A549 (cell line): ENCODE measurements at regions not wholly inside any gene's neighbourhood (a gene's known extent, or its start where the extent isn't known, plus 50 kb on each side); places are given as distances from the start of the nearest gene placed in this dataset.
"Not testable (repeated sequence)": the region's sequence is repeated elsewhere in the genome, so short reads cannot be mapped to it uniquely, and the experiment has no call there.

Source experiments
- ATAC-seq, 2 experiments: fragments of 200-7000 bp in 1 of 2; fragments of >200 bp in 1 of 2; cut with Nextera tagmentation in 1 of 2; cut with Tn5 transposase in 1 of 2; 3 replicates each; pipeline versions ENCODE4 v1.8.0 to v1.9.1; 2018 to 2020; ENCODE audit warnings: mild to moderate bottlenecking in 1 of 2, moderate library complexity in 1 of 2
- CTCF ChIA-PET: fragments of 300-600 bp; sonication (Branson Sonifier 250); formaldehyde crosslinking; extraction: SDS; loops from one replicate; lab custom pipeline; 2021; ENCODE audit warnings: antibody characterized with exemption, inconsistent platforms; lab: Yijun Ruan, JAX
- POLR2A ChIA-PET: fragments of 350-600 bp; formaldehyde crosslinking; extraction: SDS; loops from one replicate; lab custom pipeline; 2021; ENCODE audit warnings: antibody characterized with exemption, inconsistent platforms; lab: Yijun Ruan, JAX
- DNase-seq, 2 experiments: peaks; one replicate each; pipeline versions ENCODE4 v3.0.0 to v3.0.0-alpha.2; 2011 to 2016; ENCODE audit warnings: low read depth in 1 of 2, low spot score in 1 of 2
- FAIRE-seq: peaks from 2 replicates; lab custom pipeline; 2011; peaks lifted over from hg19 to GRCh38; lab: Jason Lieb, UNC
- H3K27ac ChIP-seq, 2 experiments: fragments of >200 bp; sonication (Bioruptor Twin); formaldehyde crosslinking; 3 replicates each; pipeline ENCODE4 v1.5.1; 2016 to 2017
- H3K4me1 ChIP-seq: fragments of >200 bp; sonication (Bioruptor Twin); formaldehyde crosslinking; 3 replicates; pipeline ENCODE4 v1.6.1; 2016
- H3K4me2 ChIP-seq: fragments of >200 bp; sonication (Bioruptor Twin); formaldehyde crosslinking; 3 replicates; pipeline ENCODE4 v1.6.1; 2016
- H3K4me3 ChIP-seq: fragments of >200 bp; sonication (Bioruptor Twin); formaldehyde crosslinking; 3 replicates; pipeline ENCODE4 v1.5.1; 2016
- H3K9me3 ChIP-seq: fragments of >200 bp; sonication (Bioruptor Twin); formaldehyde crosslinking; 3 replicates; pipeline ENCODE4 v1.6.1; 2016
- ATOH8 ChIP-seq: fragments of 250-450 bp; sonication (Bioruptor Pico); IDR thresholded peaks from 2 replicates; pipeline ENCODE4 v1.5.0; 2020; ENCODE audit warnings: low read depth, mild to moderate bottlenecking, moderate library complexity
- BHLHE40 ChIP-seq: IDR thresholded peaks from 2 replicates; pipeline ENCODE4 v1.6.1; 2012; ENCODE audit warnings: low read depth, low read length, inconsistent platforms
- CBX2 ChIP-seq: fragments of 200-600 bp; sonication (generic); IDR thresholded peaks from 2 replicates; pipeline ENCODE4 v1.6.1; 2016; ENCODE audit warnings: low read depth, mild to moderate bottlenecking, borderline replicate concordance
- CEBPB ChIP-seq, 2 experiments: fragments of >200 bp in 1 of 2; sonication (Bioruptor Twin) in 1 of 2; formaldehyde crosslinking in 1 of 2; IDR thresholded peaks; 2 replicates each; pipeline ENCODE4 v1.6.1; 2012 to 2016
- CTCF ChIP-seq: fragments of >200 bp; sonication (Bioruptor Twin); formaldehyde crosslinking; IDR thresholded peaks from 3 replicates; pipeline ENCODE4 v1.5.1; 2016
- FOSB ChIP-seq: fragments of 250-450 bp; sonication (Bioruptor Pico); IDR thresholded peaks from 2 replicates; pipeline ENCODE4 v1.5.0; 2020; ENCODE audit warnings: mild to moderate bottlenecking, moderate library complexity
- FOSL2 ChIP-seq, 2 experiments: fragments of 450-650 bp in 1 of 2; fragments of >200 bp in 1 of 2; sonication (Bioruptor Twin) in 1 of 2; formaldehyde crosslinking; IDR thresholded peaks; 2 replicates each; pipeline versions ENCODE4 v1.5.0 to v1.6.1; 2016 to 2020; ENCODE audit warnings: mild to moderate bottlenecking in 1 of 2, moderate library complexity in 1 of 2
- FOXS1 ChIP-seq: fragments of 250-450 bp; sonication (Bioruptor Pico); IDR thresholded peaks from 2 replicates; pipeline ENCODE4 v1.5.0; 2020; ENCODE audit warnings: mild to moderate bottlenecking, moderate library complexity
- HDAC2 ChIP-seq: fragments of 200-600 bp; sonication (generic); IDR thresholded peaks from 2 replicates; pipeline ENCODE4 v1.6.1; 2016
- HMGXB4 ChIP-seq: fragments of 250-450 bp; sonication (Bioruptor Pico); IDR thresholded peaks from 2 replicates; pipeline ENCODE4 v1.5.0; 2021; ENCODE audit warnings: mild to moderate bottlenecking, moderate library complexity, borderline replicate concordance
- HOXB13 ChIP-seq: fragments of 250-450 bp; sonication (Bioruptor Pico); IDR thresholded peaks from 2 replicates; pipeline ENCODE4 v1.5.0; 2020; ENCODE audit warnings: low read depth, mild to moderate bottlenecking, moderate library complexity
- HOXB5 ChIP-seq: fragments of 250-450 bp; sonication (Bioruptor Pico); IDR thresholded peaks from 2 replicates; pipeline ENCODE4 v1.5.0; 2020; ENCODE audit warnings: mild to moderate bottlenecking, moderate library complexity
- MAFK ChIP-seq: fragments of 450-650 bp; IDR thresholded peaks from 2 replicates; pipeline ENCODE4 v1.6.1; 2014; ENCODE audit not compliant: partially characterized antibody
- MAX ChIP-seq: IDR thresholded peaks from 2 replicates; pipeline ENCODE4 v1.6.1; 2012
- NPAS2 ChIP-seq: fragments of 250-450 bp; sonication (Bioruptor Pico); IDR thresholded peaks from 2 replicates; pipeline ENCODE4 v1.8.0; 2022; ENCODE audit warnings: mild to moderate bottlenecking, moderate library complexity, borderline replicate concordance
- NR3C1 ChIP-seq: fragments of >200 bp; sonication (Bioruptor Twin); formaldehyde crosslinking; IDR thresholded peaks from 3 replicates; pipeline ENCODE4 v1.6.1; 2017
- PHF8 ChIP-seq: fragments of 200-600 bp; sonication (generic); IDR thresholded peaks from 2 replicates; pipeline ENCODE4 v1.6.1; 2016; ENCODE audit warnings: low read depth, mild to moderate bottlenecking, antibody characterized with exemption, moderate library complexity, borderline replicate concordance
- RARB ChIP-seq: fragments of 250-450 bp; sonication (Bioruptor Pico); IDR thresholded peaks from 2 replicates; pipeline ENCODE4 v1.8.0; 2021; ENCODE audit warnings: mild to moderate bottlenecking, moderate library complexity
- RCOR1 ChIP-seq: fragments of 150-350 bp; IDR thresholded peaks from 2 replicates; pipeline ENCODE4 v1.6.1; 2014; ENCODE audit warnings: antibody characterized with exemption, low read length, low read depth
- SMC3 ChIP-seq: fragments of >200 bp; sonication (Bioruptor Twin); formaldehyde crosslinking; IDR thresholded peaks from 3 replicates; pipeline ENCODE4 v1.6.1; 2018; ENCODE audit warnings: inconsistent platforms
- SREBF2 ChIP-seq: fragments of 450-650 bp; IDR thresholded peaks from 2 replicates; pipeline ENCODE4 v1.6.1; 2014; ENCODE audit warnings: mild to moderate bottlenecking, moderate library complexity
- TP53 ChIP-seq: fragments of 250-450 bp; sonication (Bioruptor Pico); IDR thresholded peaks from 2 replicates; pipeline ENCODE4 v1.5.0; 2021; ENCODE audit warnings: mild to moderate bottlenecking, moderate library complexity
- ZC3H11A ChIP-seq: fragments of 450-650 bp; IDR thresholded peaks from 2 replicates; pipeline ENCODE4 v1.6.1; 2014; ENCODE audit warnings: antibody characterized with exemption, mild to moderate bottlenecking
- ZFP36 ChIP-seq: fragments of 450-650 bp; IDR thresholded peaks from 2 replicates; pipeline ENCODE4 v1.6.1; 2014; ENCODE audit warnings: borderline replicate concordance; ENCODE audit not compliant: partially characterized antibody
- ZNF302 ChIP-seq: fragments of 250-450 bp; sonication (Bioruptor Pico); IDR thresholded peaks from 2 replicates; pipeline ENCODE4 v1.9.0; 2021; ENCODE audit warnings: inconsistent platforms, mild to moderate bottlenecking, moderate library complexity
- ZSCAN20 ChIP-seq: fragments of 250-450 bp; sonication (Bioruptor Pico); IDR thresholded peaks from 2 replicates; pipeline ENCODE4 v1.8.0; 2022; ENCODE audit warnings: mild to moderate bottlenecking, moderate library complexity
- WGBS: methylation state at CpG from one replicate; pipeline ENCODE4 v1.1.6; 2017; ENCODE audit errors: missing lambda C conversion rate; 5-methylcytosine and 5-hydroxymethylcytosine counted together

GRCh38 chr1:88333086-88333695 lies 350.9 kb upstream of the PKN2 start:
- Histone ChIP-seq H3K27ac (no peak overlapping the region), H3K4me2 (no peak overlapping the region), H3K4me3 (no peak overlapping the region), H3K9me3 (no peaks in the 10 kb centered on the region), H3K4me1 (no peaks in the 10 kb centered on the region; the same call in 2 of the 3 replicates)
- ATAC-seq, result no peak
- TF ChIP-seq MAFK (no peak), RCOR1 (no peak), CTCF (no peak), TP53 (CRISPR knock-in tag) (no peak), ZNF302 (no peak), SMC3 (no peak), SREBF2 (no peak)
- POLR2A ChIA-PET, result no interaction called here
- CTCF ChIA-PET, result no interaction called here
- no peak for FAIRE-seq
- DNase-seq, result no peak
- WGBS, result 60% methylated on average over 9 of the region's 9 CpGs

- TF ChIP-seq MAX, result no peak
- no peak for TF ChIP-seq HOXB5 (CRISPR knock-in tag)
- no peak for TF ChIP-seq PHF8
- TF ChIP-seq HDAC2, result no peak
- no peak for TF ChIP-seq NR3C1
- TF ChIP-seq FOSB, result no peak
- TF ChIP-seq ZFP36, result no peak
- no peak for TF ChIP-seq ZC3H11A
- TF ChIP-seq CBX2, result no peak
- TF ChIP-seq BHLHE40, result no peak
- TF ChIP-seq ZNF302, result no peak
- TF ChIP-seq TP53 (CRISPR knock-in tag), result no peak
- TF ChIP-seq SMC3, result no peak
- Histone ChIP-seq H3K27ac (no peak overlapping the region), H3K4me3 (no peak overlapping the region), H3K9me3 (no peaks in the 10 kb centered on the region), H3K4me2 (no peak overlapping the region), H3K4me1 (no peaks in the 10 kb centered on the region)
- ChIA-PET POLR2A (no interaction called here), CTCF (no interaction called here)
- ATAC-seq (no peak), FAIRE-seq (no peak), DNase-seq (peak in 1 of 2 experiments; percentile 0)
- WGBS, result 40% methylated on average over 5 of the region's 5 CpGs
These were observed 342.6 kb upstream of the PKN2 start for GRCh38 chr1:88341447-88341846.

GRCh38 chr1:88342081-88342480 lies 342.0 kb upstream of the PKN2 start:
- H3K4me3 ChIP-seq, POLR2A ChIA-PET, ATAC-seq, DNase-seq, H3K27ac ChIP-seq, H3K9me3 ChIP-seq, CTCF ChIA-PET, H3K4me1 ChIP-seq, H3K4me2 ChIP-seq, FAIRE-seq: not testable (repeated sequence)
- WGBS, result no CpG with 5 or more reads among the region's 16 CpGs

- no peak for DNase-seq
- ATAC-seq, result no peak
- no peak for FAIRE-seq
These were observed 333.4 kb upstream of the PKN2 start for GRCh38 chr1:88350648-88351047.

More at GRCh38 chr1:88350648-88351047, 333.4 kb upstream of the PKN2 start:
- Histone ChIP-seq H3K27ac (no peak overlapping the region), H3K9me3 (no peaks in the 10 kb centered on the region), H3K4me3 (no peak overlapping the region), H3K4me1 (no peaks in the 10 kb centered on the region), H3K4me2 (no peak overlapping the region)
- TF ChIP-seq HMGXB4 (CRISPR knock-in tag), result no peak
- no peak for TF ChIP-seq ZNF302
- no peak for TF ChIP-seq ZSCAN20 (CRISPR knock-in tag)
- no peak for TF ChIP-seq PHF8
- no peak for TF ChIP-seq RARB (CRISPR knock-in tag)
- TF ChIP-seq FOXS1 (CRISPR knock-in tag), result no peak
- no peak for TF ChIP-seq CBX2
- no peak for TF ChIP-seq FOSL2 (IDR thresholded peaks at IDR 0.05)
- TF ChIP-seq FOSL2 (CRISPR knock-in tag; IDR thresholded peaks at IDR 0.05), result no peak
- TF ChIP-seq TP53 (CRISPR knock-in tag), result no peak
- TF ChIP-seq NPAS2, result no peak
- TF ChIP-seq NR3C1, result no peak
- TF ChIP-seq CEBPB (IDR thresholded peaks at IDR 0.05), result no peak
- no peak for TF ChIP-seq HOXB13 (CRISPR knock-in tag)
- TF ChIP-seq BHLHE40, result no peak
- no peak for TF ChIP-seq ATOH8 (CRISPR knock-in tag)
- POLR2A ChIA-PET, result no interaction called here
- CTCF ChIA-PET, result no interaction called here
- WGBS, result 30% methylated on average over 2 of the region's 2 CpGs
